ENCODE measurements at regions not wholly inside any gene's neighbourhood (a gene's known extent, or its start where the extent isn't known, plus 50 kb on each side); places are given as distances from the start of the nearest gene placed in this dataset.

- TF ChIP-seq TSHZ2 (CRISPR knock-in tag; IDR thresholded peaks at IDR 0.05) (no peak), ARNTL (CRISPR knock-in tag; IDR thresholded peaks at IDR 0.05; ENCODE audit: borderline replicate concordance, low read depth) (no peak), ISL1 (CRISPR knock-in tag; IDR thresholded peaks at IDR 0.05) (no peak), CSDC2 (CRISPR knock-in tag; IDR thresholded peaks at IDR 0.05) (no peak), ESRRG (CRISPR knock-in tag; IDR thresholded peaks at IDR 0.05) (no peak), OSR1 (CRISPR knock-in tag; IDR thresholded peaks at IDR 0.05) (no peak), RARB (CRISPR knock-in tag; IDR thresholded peaks at IDR 0.05) (no peak), PATZ1 (CRISPR knock-in tag; IDR thresholded peaks at IDR 0.05; ENCODE audit: borderline replicate concordance) (no peak), CREB5 (CRISPR knock-in tag; IDR thresholded peaks at IDR 0.05; ENCODE audit: low read depth) (no peak), ZNF565 (CRISPR knock-in tag; conservative IDR thresholded peaks at IDR 0.05; ENCODE audit: low read depth) (no peak), ZC3H10 (CRISPR knock-in tag; IDR thresholded peaks at IDR 0.05) (no peak), ZFP30 (CRISPR knock-in tag; IDR thresholded peaks at IDR 0.05) (no peak), ZNF8 (CRISPR knock-in tag; IDR thresholded peaks at IDR 0.05) (no peak), SNAI2 (CRISPR knock-in tag; IDR thresholded peaks at IDR 0.05) (no peak), CSRNP3 (CRISPR knock-in tag; IDR thresholded peaks at IDR 0.05) (no peak)
- no peak for ATAC-seq
Observed at GRCh38 chr1:101331794-101332193, 95.0 kb downstream of the S1PR1 start.

GRCh38 chr1:101332633-101333032 is 95.8 kb downstream of the S1PR1 start:
- TF ChIP-seq TCF4 (CRISPR knock-in tag; IDR thresholded peaks at IDR 0.05; ENCODE audit: borderline replicate concordance) (no peak), OSR1 (CRISPR knock-in tag; IDR thresholded peaks at IDR 0.05) (no peak), ARNTL (CRISPR knock-in tag; IDR thresholded peaks at IDR 0.05; ENCODE audit: borderline replicate concordance, low read depth) (no peak), TSHZ2 (CRISPR knock-in tag; IDR thresholded peaks at IDR 0.05) (no peak), ESRRG (CRISPR knock-in tag; IDR thresholded peaks at IDR 0.05) (no peak), ZNF70 (CRISPR knock-in tag; IDR thresholded peaks at IDR 0.05) (no peak), CSRNP3 (CRISPR knock-in tag; IDR thresholded peaks at IDR 0.05) (no peak), PATZ1 (CRISPR knock-in tag; IDR thresholded peaks at IDR 0.05; ENCODE audit: borderline replicate concordance) (no peak), ISL1 (CRISPR knock-in tag; IDR thresholded peaks at IDR 0.05) (no peak), SNAI2 (CRISPR knock-in tag; IDR thresholded peaks at IDR 0.05) (no peak), GLIS3 (CRISPR knock-in tag; IDR thresholded peaks at IDR 0.05) (no peak), ZNF565 (CRISPR knock-in tag; conservative IDR thresholded peaks at IDR 0.05; ENCODE audit: low read depth) (no peak), BACH2 (CRISPR knock-in tag; IDR thresholded peaks at IDR 0.05; ENCODE audit: borderline replicate concordance) (no peak), ZNF8 (CRISPR knock-in tag; IDR thresholded peaks at IDR 0.05) (no peak), CREB5 (CRISPR knock-in tag; IDR thresholded peaks at IDR 0.05; ENCODE audit: low read depth) (no peak), ZFP3 (CRISPR knock-in tag; IDR thresholded peaks at IDR 0.05) (no peak)
- no peak for ATAC-seq
